ENCODE measurements at regions not wholly inside any gene's neighbourhood (a gene's known extent, or its start where the extent isn't known, plus 50 kb on each side); places are given as distances from the start of the nearest gene placed in this dataset.

DNA sequence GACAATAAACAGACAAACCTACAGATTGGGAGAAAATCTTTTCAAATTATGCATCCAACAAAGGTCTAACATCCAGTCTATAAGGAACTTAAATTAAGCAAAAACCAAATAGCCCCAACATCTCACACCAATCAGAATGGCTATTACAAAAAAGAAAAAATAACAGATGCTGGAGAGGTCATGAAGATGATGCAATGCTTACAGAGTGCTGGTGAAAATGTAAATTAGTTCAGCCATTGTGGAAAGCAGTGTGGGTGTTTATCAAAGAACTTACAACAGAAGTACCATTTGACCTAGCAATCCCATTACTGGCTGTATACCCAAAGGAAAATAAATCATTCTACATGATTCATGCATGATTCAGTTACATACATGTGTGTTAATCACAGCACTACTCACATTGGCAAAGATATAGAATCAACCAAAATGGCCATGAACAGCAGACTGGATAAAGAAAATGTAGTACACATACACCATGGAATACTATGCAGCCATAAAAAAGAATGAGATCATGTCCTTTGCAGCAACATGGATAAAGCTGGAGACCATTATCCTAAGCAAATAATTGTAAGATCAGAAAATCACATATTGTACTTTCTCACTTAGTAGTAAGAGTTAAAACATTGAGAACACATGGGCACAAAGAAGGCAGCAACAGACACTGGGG is 223.9 kb upstream of the WSB1 start:
- H3K27me3 ChIP-seq (ENCODE audit: low read depth, low read length): no peaks in the 10 kb centered on the region
- no peak overlapping the region for H3K27ac ChIP-seq (ENCODE audit: low read length)
- H3K4me1 ChIP-seq (ENCODE audit: control insufficient read depth in 1 of 2, insufficient read depth in 2 of 2, low read length in 2 of 2): no peaks in the 10 kb centered on the region
- no peak overlapping the region for H3K4me3 ChIP-seq (ENCODE audit: low read depth in 1 of 2, low read length in 2 of 2)
- no peaks in the 10 kb centered on the region for H3K9me3 ChIP-seq (ENCODE audit: control insufficient read depth in 1 of 2, low read length in 2 of 2)
- H3K36me3 ChIP-seq (ENCODE audit: control insufficient read depth in 1 of 2, insufficient read depth in 2 of 2, low read length in 2 of 2): no peaks in the 10 kb centered on the region

DNA sequence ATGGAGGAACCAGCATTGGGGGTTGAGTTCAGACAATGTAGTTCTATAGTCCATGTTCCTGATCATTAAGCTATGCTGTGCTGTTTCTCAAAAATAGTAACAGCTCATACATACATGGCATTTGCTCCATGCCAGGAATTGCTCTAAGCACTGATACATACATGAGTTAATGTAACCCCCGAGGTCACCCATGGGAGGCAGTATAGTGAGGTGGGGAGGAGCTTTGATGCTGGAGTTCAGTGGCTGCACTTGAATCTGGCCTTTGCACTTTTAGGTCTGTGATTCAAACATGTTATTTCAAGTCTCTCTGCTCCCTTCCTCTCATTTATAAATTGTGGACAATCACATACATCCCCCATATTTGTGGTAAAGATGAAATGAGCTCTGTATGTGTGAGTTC is 223.1 kb upstream of the WSB1 start:
- Histone ChIP-seq H3K36me3 (ENCODE audit: control insufficient read depth in 1 of 2, insufficient read depth in 2 of 2, low read length in 2 of 2) (no peaks in the 10 kb centered on the region), H3K4me1 (ENCODE audit: control insufficient read depth in 1 of 2, insufficient read depth in 2 of 2, low read length in 2 of 2) (no peaks in the 10 kb centered on the region), H3K9me3 (ENCODE audit: control insufficient read depth in 1 of 2, low read length in 2 of 2) (no peaks in the 10 kb centered on the region), H3K27me3 (ENCODE audit: low read depth, low read length) (no peaks in the 10 kb centered on the region), H3K27ac (ENCODE audit: low read length) (no peak overlapping the region), H3K4me3 (ENCODE audit: low read depth in 1 of 2, low read length in 2 of 2) (no peak overlapping the region)

DNA sequence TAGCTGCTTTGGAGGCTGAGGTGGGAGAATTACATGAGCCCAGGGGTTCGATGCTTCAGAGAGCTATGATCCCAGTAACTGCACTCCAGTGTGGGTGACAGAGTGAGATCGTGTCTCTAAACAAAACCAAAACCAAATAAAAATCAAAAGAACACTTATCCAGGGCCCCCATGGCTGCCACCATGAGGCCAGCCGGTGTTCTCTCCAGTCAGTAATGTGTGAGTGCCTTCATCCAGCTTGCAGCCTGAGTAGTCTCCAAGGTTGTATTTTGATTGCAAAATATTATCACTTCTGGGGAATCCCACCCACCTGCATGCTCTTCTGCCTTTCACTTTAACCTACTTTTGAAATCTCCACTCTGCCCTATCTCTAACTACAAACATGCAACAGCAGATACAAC is 221.0 kb upstream of the WSB1 start:
- Histone ChIP-seq H3K4me1 (ENCODE audit: control insufficient read depth in 1 of 2, insufficient read depth in 2 of 2, low read length in 2 of 2) (no peaks in the 10 kb centered on the region), H3K4me3 (ENCODE audit: low read depth in 1 of 2, low read length in 2 of 2) (no peak overlapping the region), H3K9me3 (ENCODE audit: control insufficient read depth in 1 of 2, low read length in 2 of 2) (no peaks in the 10 kb centered on the region), H3K36me3 (ENCODE audit: control insufficient read depth in 1 of 2, insufficient read depth in 2 of 2, low read length in 2 of 2) (no peaks in the 10 kb centered on the region), H3K27ac (ENCODE audit: low read length) (no peak overlapping the region), H3K27me3 (ENCODE audit: low read depth, low read length) (no peaks in the 10 kb centered on the region)

DNA sequence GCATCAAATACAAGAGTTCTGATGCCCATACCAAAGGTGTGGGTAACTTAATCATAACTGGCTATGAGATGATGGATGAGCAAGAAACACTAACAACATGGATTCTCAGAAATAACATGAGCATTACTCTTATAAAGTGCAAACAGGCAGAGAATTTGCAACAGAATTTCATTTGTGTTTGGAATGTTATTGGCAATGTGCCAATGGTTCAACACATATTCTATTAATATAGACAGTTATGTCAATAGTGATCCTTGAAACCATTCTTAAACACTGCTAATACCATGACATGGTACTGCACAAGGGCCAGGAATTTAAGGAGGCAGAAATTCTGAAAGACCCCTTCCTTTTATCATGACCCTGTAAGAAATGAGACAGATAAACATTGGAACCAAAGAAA is 217.1 kb upstream of the WSB1 start:
- Histone ChIP-seq H3K27ac (ENCODE audit: low read length) (no peak overlapping the region), H3K36me3 (ENCODE audit: control insufficient read depth in 1 of 2, insufficient read depth in 2 of 2, low read length in 2 of 2) (no peaks in the 10 kb centered on the region), H3K4me3 (ENCODE audit: low read depth in 1 of 2, low read length in 2 of 2) (no peak overlapping the region)

DNA sequence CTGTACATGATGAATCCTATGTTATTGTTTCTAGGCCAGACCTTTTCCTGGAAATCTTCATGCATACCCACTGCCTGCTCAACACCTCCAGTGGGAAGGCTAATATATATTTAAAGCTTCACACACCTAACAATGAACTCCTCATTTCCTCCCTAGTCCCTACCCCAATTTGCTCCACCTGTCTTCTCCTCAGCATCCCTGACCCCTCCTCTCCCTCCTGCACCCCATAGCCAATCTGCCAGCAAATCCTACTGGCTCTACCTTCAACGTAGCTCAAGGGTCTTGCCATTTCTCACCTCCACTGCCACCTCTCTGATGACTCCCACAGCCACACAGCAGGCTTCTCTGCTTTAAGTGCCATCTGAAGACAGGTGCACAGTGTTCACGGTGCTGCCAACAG is 215.6 kb upstream of the WSB1 start:
- no peaks in the 10 kb centered on the region for H3K27me3 ChIP-seq (ENCODE audit: low read depth, low read length)
- no peaks in the 10 kb centered on the region for H3K36me3 ChIP-seq (ENCODE audit: control insufficient read depth in 1 of 2, insufficient read depth in 2 of 2, low read length in 2 of 2)
- no peak overlapping the region for H3K4me3 ChIP-seq (ENCODE audit: low read depth in 1 of 2, low read length in 2 of 2)
- H3K9me3 ChIP-seq (ENCODE audit: control insufficient read depth in 1 of 2, low read length in 2 of 2): no peaks in the 10 kb centered on the region
- no peak overlapping the region for H3K27ac ChIP-seq (ENCODE audit: low read length)
- H3K4me1 ChIP-seq (ENCODE audit: control insufficient read depth in 1 of 2, insufficient read depth in 2 of 2, low read length in 2 of 2): no peaks in the 10 kb centered on the region

More for the DNA sequence above, 217.1 kb upstream of the WSB1 start:
- no peaks in the 10 kb centered on the region for H3K27me3 ChIP-seq (ENCODE audit: low read depth, low read length)
- no peaks in the 10 kb centered on the region for H3K4me1 ChIP-seq (ENCODE audit: control insufficient read depth in 1 of 2, insufficient read depth in 2 of 2, low read length in 2 of 2)
- H3K9me3 ChIP-seq (ENCODE audit: control insufficient read depth in 1 of 2, low read length in 2 of 2): no peaks in the 10 kb centered on the region

DNA sequence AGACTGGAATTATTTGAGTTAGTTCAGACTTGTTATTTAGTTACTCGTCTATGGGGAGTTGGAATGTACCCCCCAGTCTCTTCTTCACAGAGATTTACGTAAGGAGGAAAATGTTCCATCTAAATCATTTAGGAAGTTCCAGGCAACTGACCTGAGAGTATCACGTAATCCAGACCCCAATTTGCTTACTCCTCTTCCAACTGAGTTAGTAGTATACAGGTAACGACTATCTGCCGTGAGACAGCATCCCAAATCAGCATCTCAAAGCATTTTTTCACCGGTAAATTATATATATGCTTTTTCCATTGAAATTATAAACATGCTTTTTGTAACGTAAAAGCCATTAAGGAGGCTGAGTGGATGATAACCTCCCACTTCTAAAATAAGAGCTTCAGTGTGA is 214.3 kb upstream of the WSB1 start:
- no peaks in the 10 kb centered on the region for H3K36me3 ChIP-seq (ENCODE audit: control insufficient read depth in 1 of 2, insufficient read depth in 2 of 2, low read length in 2 of 2)
- H3K4me3 ChIP-seq (ENCODE audit: low read depth in 1 of 2, low read length in 2 of 2): no peak overlapping the region
- no peaks in the 10 kb centered on the region for H3K9me3 ChIP-seq (ENCODE audit: control insufficient read depth in 1 of 2, low read length in 2 of 2)
- no peaks in the 10 kb centered on the region for H3K4me1 ChIP-seq (ENCODE audit: control insufficient read depth in 1 of 2, insufficient read depth in 2 of 2, low read length in 2 of 2)
- H3K27ac ChIP-seq (ENCODE audit: low read length): no peak overlapping the region
- no peaks in the 10 kb centered on the region for H3K27me3 ChIP-seq (ENCODE audit: low read depth, low read length)

DNA sequence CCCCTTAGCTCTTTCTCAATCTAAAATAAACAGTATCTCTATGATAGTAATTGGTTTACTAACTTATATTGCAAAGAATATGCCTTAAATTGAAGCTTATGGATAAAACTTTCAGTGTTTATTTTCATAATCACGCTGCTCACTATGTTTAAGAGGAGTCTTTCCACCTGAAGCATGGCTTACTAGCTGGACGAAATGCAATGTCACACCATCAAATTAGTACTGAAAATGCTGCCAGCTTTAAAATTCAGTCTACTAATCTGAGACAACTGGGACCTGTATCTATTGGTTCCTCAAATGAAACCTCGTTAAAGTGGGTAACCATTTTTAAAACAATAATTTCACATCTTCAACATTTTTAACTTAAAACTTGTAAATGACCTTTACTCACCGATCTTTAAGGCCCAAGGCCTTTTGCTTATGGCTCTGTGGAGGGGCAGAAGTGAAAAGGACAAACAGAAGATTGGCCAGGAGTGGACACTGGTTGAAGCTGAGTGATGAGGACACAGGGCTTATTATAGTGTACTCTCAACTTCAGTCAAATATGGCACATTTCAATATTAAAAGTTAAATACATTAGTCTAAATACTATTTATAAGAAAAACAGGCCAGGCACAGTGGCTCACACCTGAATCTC is 212.8 kb upstream of the WSB1 start:
- H3K4me3 ChIP-seq (ENCODE audit: low read depth in 1 of 2, low read length in 2 of 2): no peak overlapping the region

DNA sequence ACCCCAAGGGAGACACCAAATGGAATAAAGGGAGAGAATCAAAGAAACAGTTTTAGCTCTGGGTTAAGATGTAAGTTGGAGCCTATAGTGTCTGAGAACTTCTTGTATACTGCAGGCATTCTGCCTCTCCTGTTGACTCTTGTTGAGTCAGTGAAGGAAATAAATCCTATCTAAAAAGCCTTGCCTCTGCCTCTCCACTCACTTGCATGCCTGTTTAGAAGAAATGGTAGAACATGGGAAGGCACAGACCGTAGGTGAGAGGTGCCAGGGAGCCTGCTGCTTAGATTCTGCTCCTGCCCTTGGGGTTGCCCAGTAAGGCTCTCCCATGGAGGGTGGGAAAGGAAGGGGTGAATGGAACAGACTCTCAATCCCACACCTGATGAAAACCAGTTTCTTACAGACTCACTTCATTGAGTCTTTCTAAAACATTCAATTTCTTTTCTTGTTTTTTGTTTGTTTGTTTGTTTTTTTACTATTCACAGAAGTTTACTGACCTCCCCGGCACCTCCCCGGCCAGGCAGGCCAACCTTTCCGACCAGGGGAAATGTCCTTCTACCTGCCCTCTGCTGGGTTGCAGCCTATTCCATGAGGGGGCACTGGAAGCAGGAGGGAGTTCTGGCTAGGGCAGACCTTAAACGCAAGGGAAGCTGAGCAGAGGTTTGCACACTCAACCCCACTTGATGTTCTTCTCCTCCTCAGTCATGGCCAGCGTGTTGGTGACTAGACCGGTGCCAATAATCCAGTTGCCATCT is 211.7 kb upstream of the WSB1 start:
- H3K9me3 ChIP-seq (ENCODE audit: control insufficient read depth in 1 of 2, low read length in 2 of 2): no peaks in the 10 kb centered on the region
- no peak overlapping the region for H3K27ac ChIP-seq (ENCODE audit: low read length)
- no peaks in the 10 kb centered on the region for H3K27me3 ChIP-seq (ENCODE audit: low read depth, low read length)
- H3K36me3 ChIP-seq (ENCODE audit: control insufficient read depth in 1 of 2, insufficient read depth in 2 of 2, low read length in 2 of 2): no peaks in the 10 kb centered on the region
- H3K4me1 ChIP-seq (ENCODE audit: control insufficient read depth in 1 of 2, insufficient read depth in 2 of 2, low read length in 2 of 2): no peaks in the 10 kb centered on the region
- H3K4me3 ChIP-seq (ENCODE audit: low read depth in 1 of 2, low read length in 2 of 2): no peak overlapping the region

More for the DNA sequence above, 212.8 kb upstream of the WSB1 start:
- Histone ChIP-seq H3K27ac (ENCODE audit: low read length) (no peak overlapping the region), H3K36me3 (ENCODE audit: control insufficient read depth in 1 of 2, insufficient read depth in 2 of 2, low read length in 2 of 2) (no peaks in the 10 kb centered on the region), H3K4me1 (ENCODE audit: control insufficient read depth in 1 of 2, insufficient read depth in 2 of 2, low read length in 2 of 2) (no peaks in the 10 kb centered on the region), H3K27me3 (ENCODE audit: low read depth, low read length) (no peaks in the 10 kb centered on the region), H3K9me3 (ENCODE audit: control insufficient read depth in 1 of 2, low read length in 2 of 2) (no peaks in the 10 kb centered on the region)

DNA sequence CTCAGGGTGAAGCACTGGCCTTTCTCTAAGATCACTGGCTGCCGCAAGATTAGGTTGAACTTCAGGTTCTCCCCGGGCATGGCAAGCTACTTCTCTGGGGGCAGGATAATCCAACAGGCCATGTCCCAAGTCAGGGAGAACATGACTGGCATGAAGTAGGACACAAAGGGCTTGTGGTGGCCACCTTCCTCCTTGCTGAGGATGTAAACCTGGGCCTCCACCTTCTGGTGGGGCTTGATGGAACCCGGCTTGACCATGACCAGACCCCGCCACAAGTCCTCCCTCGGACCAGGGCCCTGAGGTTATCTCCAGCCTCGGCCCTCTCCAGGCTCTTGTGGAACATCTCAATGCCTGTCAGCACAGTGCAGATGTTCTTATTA is 211.1 kb upstream of the WSB1 start:
- no peak overlapping the region for H3K27ac ChIP-seq (ENCODE audit: low read length)
- H3K4me1 ChIP-seq (ENCODE audit: control insufficient read depth in 1 of 2, insufficient read depth in 2 of 2, low read length in 2 of 2): no peaks in the 10 kb centered on the region
- H3K4me3 ChIP-seq (ENCODE audit: low read depth in 1 of 2, low read length in 2 of 2): no peak overlapping the region

DNA sequence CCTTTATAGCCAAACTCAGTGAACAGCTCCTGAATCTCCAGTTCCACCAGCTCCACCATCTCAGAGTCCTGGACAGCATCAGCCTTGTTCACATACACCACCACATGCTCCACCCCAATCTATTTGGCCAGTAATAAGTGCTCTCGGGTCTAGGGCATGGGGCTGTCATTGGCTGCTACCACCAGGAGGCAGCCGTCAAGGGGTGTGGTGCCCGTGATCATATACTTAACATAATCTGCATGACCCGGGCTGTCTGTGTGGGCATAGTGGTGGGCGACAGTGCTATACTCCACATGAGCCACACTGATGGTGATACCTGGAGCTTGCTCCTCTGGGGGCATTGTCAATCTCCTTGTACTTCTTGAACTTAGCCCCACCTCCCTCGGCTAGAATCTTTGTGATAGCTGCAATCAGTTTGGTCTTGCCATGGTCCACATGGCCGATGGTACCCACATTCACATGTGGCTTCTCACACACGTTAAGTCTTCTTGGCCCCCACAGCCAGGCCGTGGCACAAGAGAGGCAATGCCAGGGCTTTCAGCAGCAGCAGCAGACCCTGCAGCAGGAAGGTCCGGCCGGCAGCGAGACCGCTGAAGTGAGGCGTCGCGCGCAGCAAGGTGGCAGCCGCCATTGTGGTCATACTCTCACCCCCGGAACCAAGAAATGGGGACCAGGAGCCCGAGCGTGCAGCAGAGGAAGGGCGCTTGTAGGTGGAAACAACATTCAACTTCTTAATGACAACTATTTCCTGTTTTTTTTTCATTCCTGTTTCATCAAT is 210.3 kb upstream of the WSB1 start:
- no peak overlapping the region for H3K27ac ChIP-seq (ENCODE audit: low read length)
- no peak overlapping the region for H3K4me3 ChIP-seq (ENCODE audit: low read depth in 1 of 2, low read length in 2 of 2)
- no peaks in the 10 kb centered on the region for H3K36me3 ChIP-seq (ENCODE audit: control insufficient read depth in 1 of 2, insufficient read depth in 2 of 2, low read length in 2 of 2)
- H3K9me3 ChIP-seq (ENCODE audit: control insufficient read depth in 1 of 2, low read length in 2 of 2): no peaks in the 10 kb centered on the region
- no peaks in the 10 kb centered on the region for H3K27me3 ChIP-seq (ENCODE audit: low read depth, low read length)
- H3K4me1 ChIP-seq (ENCODE audit: control insufficient read depth in 1 of 2, insufficient read depth in 2 of 2, low read length in 2 of 2): no peaks in the 10 kb centered on the region

More for the DNA sequence above, 211.1 kb upstream of the WSB1 start:
- H3K36me3 ChIP-seq (ENCODE audit: control insufficient read depth in 1 of 2, insufficient read depth in 2 of 2, low read length in 2 of 2): no peaks in the 10 kb centered on the region
- no peaks in the 10 kb centered on the region for H3K9me3 ChIP-seq (ENCODE audit: control insufficient read depth in 1 of 2, low read length in 2 of 2)
- no peaks in the 10 kb centered on the region for H3K27me3 ChIP-seq (ENCODE audit: low read depth, low read length)

DNA sequence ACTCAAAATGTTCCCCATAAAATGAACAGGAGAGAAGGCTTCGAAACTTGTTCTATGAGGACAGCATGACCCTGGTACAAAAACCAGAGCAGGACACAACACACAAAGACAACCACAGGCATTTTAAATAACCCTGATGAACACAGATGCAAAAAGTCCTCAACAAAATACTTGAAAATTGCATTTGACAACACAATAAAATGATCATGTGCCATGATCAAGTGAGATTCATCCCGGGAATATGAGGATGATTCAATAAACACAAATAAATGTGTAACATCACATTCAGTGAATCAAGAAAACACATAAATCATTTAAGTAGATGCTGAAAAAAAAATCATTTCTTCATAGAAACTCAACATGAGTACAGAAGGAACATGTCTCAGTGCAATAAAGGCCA is 208.4 kb upstream of the WSB1 start:
- no peak overlapping the region for H3K4me3 ChIP-seq (ENCODE audit: low read depth in 1 of 2, low read length in 2 of 2)
- H3K9me3 ChIP-seq (ENCODE audit: control insufficient read depth in 1 of 2, low read length in 2 of 2): no peaks in the 10 kb centered on the region
- no peak overlapping the region for H3K27ac ChIP-seq (ENCODE audit: low read length)
- H3K4me1 ChIP-seq (ENCODE audit: control insufficient read depth in 1 of 2, insufficient read depth in 2 of 2, low read length in 2 of 2): no peaks in the 10 kb centered on the region
- no peaks in the 10 kb centered on the region for H3K27me3 ChIP-seq (ENCODE audit: low read depth, low read length)
- H3K36me3 ChIP-seq (ENCODE audit: control insufficient read depth in 1 of 2, insufficient read depth in 2 of 2, low read length in 2 of 2): no peaks in the 10 kb centered on the region
